ENCODE measurements at regions not wholly inside any gene's neighbourhood (a gene's known extent, or its start where the extent isn't known, plus 50 kb on each side); places are given as distances from the start of the nearest gene placed in this dataset.

- Histone ChIP-seq H3K36me3 (no peaks in the 10 kb centered on the region), H3K9me3 (no peaks in the 10 kb centered on the region), H3K4me3 (no peak overlapping the region), H3K27ac (no peak overlapping the region), H3K4me1 (no peaks in the 10 kb centered on the region), H3K27me3 (ENCODE audit: low read depth) (no peaks in the 10 kb centered on the region)
- TF ChIP-seq CTCF (IDR thresholded peaks at IDR 0.05) = no peak
- ATAC-seq = no peak
- DNase-seq = no peak
- intact Hi-C loops (cut with DNase I) = no loop called here
These were observed 941.3 kb upstream of the SLITRK1 start for GRCh38 chr13:84823528-84823927.

DNA sequence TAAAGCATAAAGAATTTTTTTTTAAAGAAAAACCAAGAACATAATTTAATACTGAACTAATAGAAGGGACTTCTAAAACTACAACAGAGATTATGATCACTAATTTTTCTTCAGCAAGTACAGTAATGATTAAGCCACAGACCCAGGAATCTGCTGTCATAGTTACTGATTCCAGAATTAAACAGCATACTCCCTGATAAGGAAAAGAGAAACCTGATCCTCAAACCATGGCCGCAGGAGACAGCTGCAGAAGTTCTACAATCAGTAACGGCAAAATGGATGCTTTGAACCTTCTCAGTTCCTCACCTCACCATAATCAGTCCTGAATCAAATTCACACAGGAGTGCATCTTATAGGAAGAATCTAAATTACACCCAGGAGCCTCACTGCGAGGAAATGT lies 939.0 kb upstream of the SLITRK1 start:
- Histone ChIP-seq H3K27ac (no peak overlapping the region), H3K9me3 (no peaks in the 10 kb centered on the region), H3K4me1 (no peaks in the 10 kb centered on the region), H3K4me3 (no peak overlapping the region), H3K27me3 (ENCODE audit: low read depth) (no peaks in the 10 kb centered on the region), H3K36me3 (no peaks in the 10 kb centered on the region)
- intact Hi-C loops (cut with DNase I) = no loop called here
- DNase-seq = no peak
- no peak for ATAC-seq
- TF ChIP-seq CTCF (IDR thresholded peaks at IDR 0.05) = no peak

DNA sequence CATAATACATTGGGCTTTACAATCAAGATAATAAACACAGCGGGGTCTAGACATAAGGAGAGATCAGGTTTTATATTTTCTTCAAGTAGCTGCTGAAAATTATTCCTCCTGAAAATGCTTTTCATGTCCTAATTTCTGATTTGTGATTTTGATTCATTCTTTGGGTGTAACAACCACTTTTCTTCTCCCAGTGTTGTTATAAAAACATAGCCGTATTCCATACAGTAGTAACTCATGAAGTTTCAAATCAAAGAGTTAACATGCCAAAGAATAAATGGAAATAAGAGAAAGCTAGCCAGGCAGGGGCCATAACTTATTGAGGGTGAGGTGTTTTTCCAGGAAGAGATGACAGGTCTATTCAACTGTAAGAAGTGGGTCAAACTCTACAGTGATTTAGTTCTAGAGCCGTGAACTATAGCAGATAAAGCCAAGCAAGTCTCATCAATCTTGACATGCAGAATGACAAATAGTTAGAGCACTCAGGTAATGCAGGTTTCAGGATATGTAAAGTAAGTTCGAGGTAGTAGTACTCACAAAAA lies 934.4 kb upstream of the SLITRK1 start:
- Histone ChIP-seq H3K36me3 (no peaks in the 10 kb centered on the region), H3K27ac (no peak overlapping the region), H3K27me3 (ENCODE audit: low read depth) (no peaks in the 10 kb centered on the region), H3K4me1 (no peaks in the 10 kb centered on the region), H3K4me3 (no peak overlapping the region), H3K9me3 (no peaks in the 10 kb centered on the region)
- ATAC-seq (no peak), DNase-seq (no peak)
- intact Hi-C loops (cut with DNase I) = no loop called here
- TF ChIP-seq CTCF (IDR thresholded peaks at IDR 0.05) = no peak

DNA sequence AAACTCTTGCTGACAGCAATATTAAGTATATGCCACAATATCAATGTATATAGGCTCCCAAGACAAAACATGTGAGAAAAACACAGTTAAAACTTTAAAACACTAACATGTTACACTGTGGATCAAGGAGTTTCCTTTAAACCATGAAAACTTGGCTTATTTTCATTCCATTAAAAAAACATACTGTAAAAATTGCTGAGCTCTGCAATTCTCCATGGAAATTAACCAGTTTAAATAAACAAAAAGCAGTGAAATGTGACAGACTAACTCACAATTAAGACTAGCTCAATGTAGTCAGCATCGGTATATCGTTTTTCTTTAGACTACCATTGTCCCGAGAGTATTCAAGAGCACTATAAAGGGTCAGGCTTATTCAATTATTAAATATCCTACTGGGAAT lies 930.5 kb upstream of the SLITRK1 start:
- no peak for TF ChIP-seq CTCF (IDR thresholded peaks at IDR 0.05)
- Histone ChIP-seq H3K9me3 (no peaks in the 10 kb centered on the region), H3K27me3 (ENCODE audit: low read depth) (no peaks in the 10 kb centered on the region), H3K27ac (no peak overlapping the region), H3K4me3 (no peak overlapping the region), H3K4me1 (no peaks in the 10 kb centered on the region), H3K36me3 (no peaks in the 10 kb centered on the region)
- ATAC-seq (no peak), DNase-seq (no peak)
- intact Hi-C loops (cut with DNase I) = no loop called here

GRCh38 chr13:84812078-84812477 lies 929.8 kb upstream of the SLITRK1 start:
- no peak for ATAC-seq
- DNase-seq = no peak
- no peak for TF ChIP-seq CTCF (IDR thresholded peaks at IDR 0.05)
- Histone ChIP-seq H3K4me3 (no peak overlapping the region), H3K36me3 (no peaks in the 10 kb centered on the region), H3K27ac (no peak overlapping the region), H3K27me3 (ENCODE audit: low read depth) (no peaks in the 10 kb centered on the region), H3K9me3 (no peaks in the 10 kb centered on the region), H3K4me1 (no peaks in the 10 kb centered on the region)
- intact Hi-C loops (cut with DNase I) = no loop called here

DNA sequence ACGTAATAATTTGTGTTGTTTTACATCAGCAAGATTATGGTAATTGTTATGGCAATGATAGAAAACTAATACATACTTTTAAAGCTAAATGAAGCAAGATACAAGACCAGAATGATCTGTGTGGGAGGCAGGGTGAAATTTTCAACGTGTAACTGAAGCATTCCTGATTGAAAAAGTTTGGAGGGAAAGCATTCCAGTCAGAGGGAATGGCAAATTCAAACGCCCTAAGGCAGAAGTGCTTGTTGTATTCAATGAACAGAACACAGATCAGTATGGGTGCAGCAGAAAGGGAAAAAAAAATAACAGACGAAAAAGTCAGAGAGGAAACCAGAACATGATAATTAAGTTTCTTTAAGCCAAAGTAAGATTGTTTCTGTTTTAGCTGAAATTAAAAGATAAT lies 928.5 kb upstream of the SLITRK1 start:
- TF ChIP-seq CTCF (IDR thresholded peaks at IDR 0.05) = no peak
- intact Hi-C loops (cut with DNase I) = no loop called here
- Histone ChIP-seq H3K4me1 (no peaks in the 10 kb centered on the region), H3K36me3 (no peaks in the 10 kb centered on the region), H3K9me3 (no peaks in the 10 kb centered on the region), H3K4me3 (no peak overlapping the region), H3K27me3 (ENCODE audit: low read depth) (no peaks in the 10 kb centered on the region), H3K27ac (no peak overlapping the region)
- no peak for DNase-seq
- no peak for ATAC-seq
